ENCODE measurements at regions not wholly inside any gene's neighbourhood (a gene's known extent, or its start where the extent isn't known, plus 50 kb on each side); places are given as distances from the start of the nearest gene placed in this dataset.
"Not testable (repeated sequence)": the region's sequence is repeated elsewhere in the genome, so short reads cannot be mapped to it uniquely, and the experiment has no call there.

DNA sequence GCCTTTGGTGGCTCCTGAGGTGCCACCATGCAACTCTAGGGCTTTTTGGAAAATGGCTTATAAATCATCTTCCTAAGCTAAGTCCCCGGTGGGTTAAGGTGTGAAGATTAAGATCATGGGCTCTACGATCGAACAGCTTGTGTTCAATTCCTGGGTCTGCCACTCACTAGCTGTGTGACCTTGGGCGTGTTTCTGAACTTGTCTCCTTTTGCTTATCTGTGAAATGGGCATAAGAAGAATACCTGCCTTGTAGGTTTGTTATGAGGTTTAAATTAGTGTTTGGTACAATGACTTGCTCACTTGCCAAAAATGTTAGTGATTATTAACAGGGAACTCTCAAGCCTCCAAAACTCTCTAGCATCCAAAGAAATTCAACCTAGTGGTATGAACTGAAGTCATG, 119.2 kb upstream of the PITX1 start:
- Histone ChIP-seq H3K27ac (no peak overlapping the region), H3K27me3 (no peaks in the 10 kb centered on the region), H3K4me1 (no peaks in the 10 kb centered on the region), H3K9me3 (peaks cover 1 to 2% of the 10 kb centered on the region in 2 donors), H3K36me3 (no peaks in the 10 kb centered on the region), H3K4me3 (no peak overlapping the region)
- in situ Hi-C loops (cut with MboI; ENCODE audit: low pct_ligation_motif_present in 1 of 4, low pct_unique_long_range_greater_than_20kb in 1 of 4, low sequenced_read_pairs in 3 of 4) (no loop called here), intact Hi-C loops (cut with DNase I; ENCODE audit: low total_unique reads) (no loop called here)
- 82 to 100% methylated on average over 3 to 4 of the region's 4 CpGs for WGBS, 2 donors (ENCODE audit: low coverage in 1 of 2)
- no peak for DNase-seq
- no peak for TF ChIP-seq POLR2AphosphoS5 (IDR thresholded peaks at IDR 0.05)
- no peak for TF ChIP-seq EP300 (IDR thresholded peaks at IDR 0.05; ENCODE audit: low read depth)
- no peak for TF ChIP-seq POLR2A (IDR thresholded peaks at IDR 0.05)
- TF ChIP-seq, protein P1, sequence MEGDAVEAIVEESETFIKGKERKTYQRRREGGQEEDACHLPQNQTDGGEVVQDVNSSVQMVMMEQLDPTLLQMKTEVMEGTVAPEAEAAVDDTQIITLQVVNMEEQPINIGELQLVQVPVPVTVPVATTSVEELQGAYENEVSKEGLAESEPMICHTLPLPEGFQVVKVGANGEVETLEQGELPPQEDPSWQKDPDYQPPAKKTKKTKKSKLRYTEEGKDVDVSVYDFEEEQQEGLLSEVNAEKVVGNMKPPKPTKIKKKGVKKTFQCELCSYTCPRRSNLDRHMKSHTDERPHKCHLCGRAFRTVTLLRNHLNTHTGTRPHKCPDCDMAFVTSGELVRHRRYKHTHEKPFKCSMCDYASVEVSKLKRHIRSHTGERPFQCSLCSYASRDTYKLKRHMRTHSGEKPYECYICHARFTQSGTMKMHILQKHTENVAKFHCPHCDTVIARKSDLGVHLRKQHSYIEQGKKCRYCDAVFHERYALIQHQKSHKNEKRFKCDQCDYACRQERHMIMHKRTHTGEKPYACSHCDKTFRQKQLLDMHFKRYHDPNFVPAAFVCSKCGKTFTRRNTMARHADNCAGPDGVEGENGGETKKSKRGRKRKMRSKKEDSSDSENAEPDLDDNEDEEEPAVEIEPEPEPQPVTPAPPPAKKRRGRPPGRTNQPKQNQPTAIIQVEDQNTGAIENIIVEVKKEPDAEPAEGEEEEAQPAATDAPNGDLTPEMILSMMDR (IDR thresholded peaks at IDR 0.05) = no peak

- in situ Hi-C loops (cut with MboI; ENCODE audit: low pct_ligation_motif_present in 1 of 4, low pct_unique_long_range_greater_than_20kb in 1 of 4, low sequenced_read_pairs in 3 of 4); intact Hi-C loops (cut with DNase I; ENCODE audit: low total_unique reads); H3K4me3 ChIP-seq; H3K27me3 ChIP-seq; H3K4me1 ChIP-seq; H3K9me3 ChIP-seq; H3K27ac ChIP-seq; H3K36me3 ChIP-seq; DNase-seq: not testable (repeated sequence)
- 83 to 95% methylated on average over 1 to 3 of the region's 3 CpGs for WGBS, 2 donors (ENCODE audit: low coverage in 1 of 2)
Observed at GRCh38 chr5:135151660-135152059, 117.6 kb upstream of the PITX1 start.

GRCh38 chr5:135151256-135151655, 117.2 kb upstream of the PITX1 start:
- H3K36me3 ChIP-seq = no peaks in the 10 kb centered on the region
- no peaks in the 10 kb centered on the region for H3K9me3 ChIP-seq
- no peak overlapping the region for H3K4me3 ChIP-seq
- no peak overlapping the region for H3K27ac ChIP-seq
- intact Hi-C loops (cut with DNase I; ENCODE audit: low total_unique reads) = no loop called here
- no peaks in the 10 kb centered on the region for H3K4me1 ChIP-seq
- WGBS, 2 donors (ENCODE audit: low coverage in 1 of 2) = 89% methylated on average over 4 of the region's 5 CpGs; no CpG with 5 or more reads in 1 of the 2 donors
- no peak for TF ChIP-seq POLR2A (IDR thresholded peaks at IDR 0.05)
- TF ChIP-seq POLR2AphosphoS5 (IDR thresholded peaks at IDR 0.05) = no peak
- TF ChIP-seq, protein P1 (IDR thresholded peaks at IDR 0.05) = no peak
- no peak for TF ChIP-seq EP300 (IDR thresholded peaks at IDR 0.05; ENCODE audit: low read depth)
- no peaks in the 10 kb centered on the region for H3K27me3 ChIP-seq
- in situ Hi-C loops (cut with MboI; ENCODE audit: low pct_ligation_motif_present in 1 of 4, low pct_unique_long_range_greater_than_20kb in 1 of 4, low sequenced_read_pairs in 3 of 4) = no loop called here
- no peak for DNase-seq

GRCh38 chr5:135150767-135151166, 116.7 kb upstream of the PITX1 start:
- H3K9me3 ChIP-seq = no peaks in the 10 kb centered on the region
- no peaks in the 10 kb centered on the region for H3K27me3 ChIP-seq
- TF ChIP-seq, protein P1 (IDR thresholded peaks at IDR 0.05) = no peak
- TF ChIP-seq EP300 (IDR thresholded peaks at IDR 0.05; ENCODE audit: low read depth) (no peak), POLR2AphosphoS5 (IDR thresholded peaks at IDR 0.05) (no peak), POLR2A (IDR thresholded peaks at IDR 0.05) (no peak)
- WGBS, 2 donors (ENCODE audit: low coverage in 1 of 2) = 91 to 93% methylated on average over 3 to 4 of the region's 4 CpGs
- intact Hi-C loops (cut with DNase I; ENCODE audit: low total_unique reads) (no loop called here), in situ Hi-C loops (cut with MboI; ENCODE audit: low pct_ligation_motif_present in 1 of 4, low pct_unique_long_range_greater_than_20kb in 1 of 4, low sequenced_read_pairs in 3 of 4) (no loop called here)
- no peak overlapping the region for H3K4me3 ChIP-seq
- H3K36me3 ChIP-seq = no peaks in the 10 kb centered on the region
- H3K4me1 ChIP-seq = no peaks in the 10 kb centered on the region
- DNase-seq = no peak
- no peak overlapping the region for H3K27ac ChIP-seq

GRCh38 chr5:135149956-135150723, 116.1 kb upstream of the PITX1 start:
- intact Hi-C loops (cut with DNase I; ENCODE audit: low total_unique reads) (no loop called here), in situ Hi-C loops (cut with MboI; ENCODE audit: low pct_ligation_motif_present in 1 of 4, low pct_unique_long_range_greater_than_20kb in 1 of 4, low sequenced_read_pairs in 3 of 4) (no loop called here)
- H3K9me3 ChIP-seq = no peaks in the 10 kb centered on the region
- H3K36me3 ChIP-seq = no peaks in the 10 kb centered on the region
- H3K27me3 ChIP-seq = no peaks in the 10 kb centered on the region
- no peak for TF ChIP-seq POLR2AphosphoS5 (IDR thresholded peaks at IDR 0.05)
- 83% methylated on average over 1 to 13 of the region's 13 CpGs for WGBS, 2 donors (ENCODE audit: low coverage in 1 of 2)
- no peaks in the 10 kb centered on the region for H3K4me1 ChIP-seq
- H3K4me3 ChIP-seq = no peak overlapping the region
- DNase-seq = no peak
- H3K27ac ChIP-seq = no peak overlapping the region
